NCI-H774 (cell line): ENCODE measurements at regions not wholly inside any gene's neighbourhood (a gene's known extent, or its start where the extent isn't known, plus 50 kb on each side); places are given as distances from the start of the nearest gene placed in this dataset.

ENCODE experiments used
- DNase-seq: peaks from one replicate; lab custom pipeline; 2025; lab: John Stamatoyannopoulos, UW

- DNase-seq = no peak
Observed at GRCh38 chr3:18827664-18828063, 320.6 kb upstream of the KCNH8 start.

- no peak for DNase-seq
Observed at GRCh38 chr3:18825665-18826064, 322.6 kb upstream of the KCNH8 start.

GRCh38 chr3:18813300-18813699 lies 335.0 kb upstream of the KCNH8 start:
- no peak for DNase-seq

- DNase-seq = no peak
Observed at GRCh38 chr3:18812316-18812715, 336.0 kb upstream of the KCNH8 start.

GRCh38 chr3:18810306-18810661 lies 338.0 kb upstream of the KCNH8 start:
- no peak for DNase-seq

- no peak for DNase-seq
Observed at GRCh38 chr3:18809640-18810305, 338.5 kb upstream of the KCNH8 start.

- DNase-seq = no peak
Observed at GRCh38 chr3:18808429-18808828, 339.9 kb upstream of the KCNH8 start.

- no peak for DNase-seq
Observed at GRCh38 chr3:18807593-18807992, 340.7 kb upstream of the KCNH8 start.

GRCh38 chr3:18806633-18807032 lies 341.7 kb upstream of the KCNH8 start:
- no peak for DNase-seq

GRCh38 chr3:18797378-18797777 lies 350.9 kb upstream of the KCNH8 start:
- no peak for DNase-seq

- DNase-seq = no peak
Observed at GRCh38 chr3:18795078-18795477, 353.2 kb upstream of the KCNH8 start.

GRCh38 chr3:18791752-18792151 lies 356.6 kb upstream of the KCNH8 start:
- DNase-seq = no peak

- no peak for DNase-seq
Observed at GRCh38 chr3:18791182-18791581, 357.1 kb upstream of the KCNH8 start.

- DNase-seq = no peak
Observed at GRCh38 chr3:18790384-18790783, 357.9 kb upstream of the KCNH8 start.

GRCh38 chr3:18789734-18790133 lies 358.6 kb upstream of the KCNH8 start:
- no peak for DNase-seq

- no peak for DNase-seq
Observed at GRCh38 chr3:18787441-18787840, 360.9 kb upstream of the KCNH8 start.

- no peak for DNase-seq
Observed at GRCh38 chr3:18786650-18787323, 361.5 kb upstream of the KCNH8 start.

- DNase-seq = no peak
Observed at GRCh38 chr3:18782191-18782590, 357.1 kb upstream of the SATB1 start.

GRCh38 chr3:18780959-18781358 lies 355.8 kb upstream of the SATB1 start:
- DNase-seq = no peak

GRCh38 chr3:18779704-18780103 lies 354.6 kb upstream of the SATB1 start:
- no peak for DNase-seq

- DNase-seq = no peak
Observed at GRCh38 chr3:18778598-18778997, 353.5 kb upstream of the SATB1 start.

- no peak for DNase-seq
Observed at GRCh38 chr3:18778094-18778493, 353.0 kb upstream of the SATB1 start.

- DNase-seq = no peak
Observed at GRCh38 chr3:18775501-18775900, 350.4 kb upstream of the SATB1 start.
